ENCODE measurements at regions not wholly inside any gene's neighbourhood (a gene's known extent, or its start where the extent isn't known, plus 50 kb on each side); places are given as distances from the start of the nearest gene placed in this dataset.

DNA sequence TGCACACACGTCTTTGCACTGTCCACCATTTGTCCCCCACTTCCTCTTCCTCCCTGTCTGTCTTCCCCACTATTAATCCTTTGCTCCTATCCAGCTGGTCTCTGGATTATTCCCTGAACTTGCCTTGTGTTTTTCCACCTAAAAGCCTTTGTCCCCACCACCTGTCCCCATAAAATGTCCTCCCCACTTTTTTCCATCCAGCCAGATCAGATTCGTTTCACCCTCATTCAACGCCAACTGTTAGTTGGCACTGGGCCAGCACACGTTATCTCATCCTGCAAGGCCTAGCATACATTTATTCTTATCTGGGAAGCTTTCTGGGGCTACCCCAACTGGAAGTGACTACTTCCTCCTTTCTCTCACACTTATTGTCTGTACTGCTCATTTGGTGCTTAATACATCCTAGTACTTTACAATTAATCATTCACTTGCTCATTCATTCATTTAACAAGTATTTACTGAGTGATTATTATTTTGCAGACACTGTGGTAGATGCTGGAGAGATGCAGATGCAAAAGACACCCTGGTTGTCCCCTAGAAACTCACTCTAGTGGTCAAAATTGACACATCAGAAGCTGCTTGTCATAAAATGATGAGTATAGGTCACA is 96.2 kb downstream of the RASSF10 start (continued):
- TF ChIP-seq MTA2 (IDR thresholded peaks at IDR 0.05; ENCODE audit: low read depth) (peak; percentile 92), ZEB2 (IDR thresholded peaks at IDR 0.05) (peak; percentile 74), TRIM28 (IDR thresholded peaks at IDR 0.05) (peak; percentile 50; the same call in 1 of the 2 replicates), NFE2 (IDR thresholded peaks at IDR 0.05; ENCODE audit: low read depth) (0 out of 2 replicates have a peak, but pooled peaks have one; percentile 4), CTBP1 (IDR thresholded peaks at IDR 0.05; ENCODE audit: borderline replicate concordance) (peak; percentile 90; the same call in 1 of the 2 replicates), ELF1 (tag; IDR thresholded peaks at IDR 0.05) (peak; percentile 55), TEAD1 (CRISPR knock-in tag; IDR thresholded peaks at IDR 0.05) (peak; percentile 52 to 73; a peak in 2 of 4 replicates), HLTF (IDR thresholded peaks at IDR 0.05) (peak; percentile 88), ILF3 (IDR thresholded peaks at IDR 0.05; ENCODE audit: borderline replicate concordance) (no peak), ZNF584 (CRISPR knock-in tag; IDR thresholded peaks at IDR 0.05; ENCODE audit: low read depth) (peak; percentile 84; the same call in 1 of the 2 replicates), GABPA (tag; conservative IDR thresholded peaks at IDR 0.05; ENCODE audit: low read depth) (peak; percentile 72), CXXC5 (CRISPR knock-in tag; IDR thresholded peaks at IDR 0.05) (peak; percentile 64), CBX3 (IDR thresholded peaks at IDR 0.05; ENCODE audit: borderline replicate concordance in 1 of 2, low read length in 2 of 2) (0 out of 3 replicates have a peak, but pooled peaks of 1 of the 2 experiments have one; percentile 30), PML (IDR thresholded peaks at IDR 0.05; ENCODE audit: low read length) (peak; percentile 92), TEAD4 (IDR thresholded peaks at IDR 0.05; ENCODE audit: low read length) (peak; percentile 97), TEAD4 (CRISPR knock-in tag; IDR thresholded peaks at IDR 0.05; ENCODE audit: borderline replicate concordance) (no peak), SMARCE1 (IDR thresholded peaks at IDR 0.05) (peak; percentile 99), KLF13 (tag; IDR thresholded peaks at IDR 0.05; ENCODE audit: borderline replicate concordance, low read depth) (no peak), HIVEP1 (CRISPR knock-in tag; IDR thresholded peaks at IDR 0.05) (peak; percentile 68; the same call in 1 of the 2 replicates), ATF1 (CRISPR knock-in tag; IDR thresholded peaks at IDR 0.05) (no peak), ATF1 (tag; IDR thresholded peaks at IDR 0.05) (peak; percentile 79)
- TF ChIP-seq, protein P1, sequence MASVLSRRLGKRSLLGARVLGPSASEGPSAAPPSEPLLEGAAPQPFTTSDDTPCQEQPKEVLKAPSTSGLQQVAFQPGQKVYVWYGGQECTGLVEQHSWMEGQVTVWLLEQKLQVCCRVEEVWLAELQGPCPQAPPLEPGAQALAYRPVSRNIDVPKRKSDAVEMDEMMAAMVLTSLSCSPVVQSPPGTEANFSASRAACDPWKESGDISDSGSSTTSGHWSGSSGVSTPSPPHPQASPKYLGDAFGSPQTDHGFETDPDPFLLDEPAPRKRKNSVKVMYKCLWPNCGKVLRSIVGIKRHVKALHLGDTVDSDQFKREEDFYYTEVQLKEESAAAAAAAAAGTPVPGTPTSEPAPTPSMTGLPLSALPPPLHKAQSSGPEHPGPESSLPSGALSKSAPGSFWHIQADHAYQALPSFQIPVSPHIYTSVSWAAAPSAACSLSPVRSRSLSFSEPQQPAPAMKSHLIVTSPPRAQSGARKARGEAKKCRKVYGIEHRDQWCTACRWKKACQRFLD (CRISPR knock-in tag; IDR thresholded peaks at IDR 0.05): peak; percentile 92
- TF ChIP-seq, protein P2, sequence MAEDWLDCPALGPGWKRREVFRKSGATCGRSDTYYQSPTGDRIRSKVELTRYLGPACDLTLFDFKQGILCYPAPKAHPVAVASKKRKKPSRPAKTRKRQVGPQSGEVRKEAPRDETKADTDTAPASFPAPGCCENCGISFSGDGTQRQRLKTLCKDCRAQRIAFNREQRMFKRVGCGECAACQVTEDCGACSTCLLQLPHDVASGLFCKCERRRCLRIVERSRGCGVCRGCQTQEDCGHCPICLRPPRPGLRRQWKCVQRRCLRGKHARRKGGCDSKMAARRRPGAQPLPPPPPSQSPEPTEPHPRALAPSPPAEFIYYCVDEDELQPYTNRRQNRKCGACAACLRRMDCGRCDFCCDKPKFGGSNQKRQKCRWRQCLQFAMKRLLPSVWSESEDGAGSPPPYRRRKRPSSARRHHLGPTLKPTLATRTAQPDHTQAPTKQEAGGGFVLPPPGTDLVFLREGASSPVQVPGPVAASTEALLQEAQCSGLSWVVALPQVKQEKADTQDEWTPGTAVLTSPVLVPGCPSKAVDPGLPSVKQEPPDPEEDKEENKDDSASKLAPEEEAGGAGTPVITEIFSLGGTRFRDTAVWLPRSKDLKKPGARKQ (CRISPR knock-in tag; IDR thresholded peaks at IDR 0.05): no peak
- TF ChIP-seq, protein P3, sequence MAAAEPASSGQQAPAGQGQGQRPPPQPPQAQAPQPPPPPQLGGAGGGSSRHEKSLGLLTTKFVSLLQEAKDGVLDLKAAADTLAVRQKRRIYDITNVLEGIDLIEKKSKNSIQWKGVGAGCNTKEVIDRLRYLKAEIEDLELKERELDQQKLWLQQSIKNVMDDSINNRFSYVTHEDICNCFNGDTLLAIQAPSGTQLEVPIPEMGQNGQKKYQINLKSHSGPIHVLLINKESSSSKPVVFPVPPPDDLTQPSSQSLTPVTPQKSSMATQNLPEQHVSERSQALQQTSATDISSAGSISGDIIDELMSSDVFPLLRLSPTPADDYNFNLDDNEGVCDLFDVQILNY (CRISPR knock-in tag; IDR thresholded peaks at IDR 0.05): no peak
- TF ChIP-seq, protein P4, sequence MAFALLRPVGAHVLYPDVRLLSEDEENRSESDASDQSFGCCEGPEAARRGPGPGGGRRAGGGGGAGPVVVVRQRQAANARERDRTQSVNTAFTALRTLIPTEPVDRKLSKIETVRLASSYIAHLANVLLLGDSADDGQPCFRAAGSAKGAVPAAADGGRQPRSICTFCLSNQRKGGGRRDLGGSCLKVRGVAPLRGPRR (CRISPR knock-in tag; IDR thresholded peaks at IDR 0.05): no peak
- TF ChIP-seq, protein P5, sequence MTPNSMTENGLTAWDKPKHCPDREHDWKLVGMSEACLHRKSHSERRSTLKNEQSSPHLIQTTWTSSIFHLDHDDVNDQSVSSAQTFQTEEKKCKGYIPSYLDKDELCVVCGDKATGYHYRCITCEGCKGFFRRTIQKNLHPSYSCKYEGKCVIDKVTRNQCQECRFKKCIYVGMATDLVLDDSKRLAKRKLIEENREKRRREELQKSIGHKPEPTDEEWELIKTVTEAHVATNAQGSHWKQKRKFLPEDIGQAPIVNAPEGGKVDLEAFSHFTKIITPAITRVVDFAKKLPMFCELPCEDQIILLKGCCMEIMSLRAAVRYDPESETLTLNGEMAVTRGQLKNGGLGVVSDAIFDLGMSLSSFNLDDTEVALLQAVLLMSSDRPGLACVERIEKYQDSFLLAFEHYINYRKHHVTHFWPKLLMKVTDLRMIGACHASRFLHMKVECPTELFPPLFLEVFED (CRISPR knock-in tag; conservative IDR thresholded peaks at IDR 0.05): peak; percentile 56; the same call in 1 of the 2 replicates
